AG04449 (cell line): ENCODE measurements at regions not wholly inside any gene's neighbourhood (a gene's known extent, or its start where the extent isn't known, plus 50 kb on each side); places are given as distances from the start of the nearest gene placed in this dataset.

Experiments
- CTCF ChIA-PET: fragments of 350-600 bp; formaldehyde crosslinking; extraction: SDS; loops from one replicate; lab custom pipeline; 2021; ENCODE audit warnings: antibody characterized with exemption; lab: Yijun Ruan, JAX
- POLR2A ChIA-PET: fragments of 400-600, 350-600 bp; formaldehyde crosslinking; extraction: SDS; loops from one replicate; lab custom pipeline; 2020; ENCODE audit warnings: antibody characterized with exemption, inconsistent platforms; lab: Yijun Ruan, JAX
- DNase-seq: peaks from one replicate; pipeline ENCODE4 v3.0.0-alpha.2; 2010; ENCODE audit warnings: low read depth, low spot score
- H3K4me3 ChIP-seq: 2 replicates; pipeline ENCODE4 v1.5.1; 2011; ENCODE audit warnings: low read depth, mild to moderate bottlenecking, control low read depth, low read length
- CTCF ChIP-seq: IDR thresholded peaks from one replicate; pipeline ENCODE4 v1.5.1; 2011; ENCODE audit warnings: mild to moderate bottlenecking, moderate library complexity, low read length, control low read depth, inconsistent platforms; ENCODE audit not compliant: insufficient read depth; ENCODE audit errors: missing control alignments

- no peak for TF ChIP-seq CTCF
- ChIA-PET POLR2A (no interaction called here), CTCF (interaction anchor here (1.5 kb wide), 1 partner anchor 851 kb away, joined by 3 read pairs; no protein-coding TSS in a partner anchor)
- DNase-seq, result no peak
- no peak overlapping the region for H3K4me3 ChIP-seq
Observed at GRCh38 chr2:82345910-82346309, 2041.4 kb upstream of the LRRTM1 start.

GRCh38 chr2:82344670-82345069 lies 2040.1 kb upstream of the LRRTM1 start:
- no peak for DNase-seq

GRCh38 chr2:82342356-82342755 lies 2037.8 kb upstream of the LRRTM1 start:
- CTCF ChIA-PET, result no interaction called here
- POLR2A ChIA-PET, result no interaction called here
- no peak for DNase-seq
- TF ChIP-seq CTCF, result no peak
- no peak overlapping the region for H3K4me3 ChIP-seq

More at GRCh38 chr2:82344670-82345069, 2040.1 kb upstream of the LRRTM1 start:
- POLR2A ChIA-PET, result no interaction called here
- H3K4me3 ChIP-seq, result no peak overlapping the region
- TF ChIP-seq CTCF, result no peak
- CTCF ChIA-PET, result no interaction called here

- POLR2A ChIA-PET, result no interaction called here
- no peak for TF ChIP-seq CTCF
- CTCF ChIA-PET, result no interaction called here
- H3K4me3 ChIP-seq, result no peak overlapping the region
- DNase-seq, result no peak
Observed at GRCh38 chr2:82340578-82341053, 2036.1 kb upstream of the LRRTM1 start.

- POLR2A ChIA-PET, result no interaction called here
- CTCF ChIA-PET, result no interaction called here
Observed at GRCh38 chr2:82339805-82340204, 2035.3 kb upstream of the LRRTM1 start.

GRCh38 chr2:82333697-82334096 lies 2029.1 kb upstream of the LRRTM1 start:
- CTCF ChIA-PET, result no interaction called here
- POLR2A ChIA-PET, result no interaction called here
- no peak for DNase-seq
- TF ChIP-seq CTCF, result no peak
- no peak overlapping the region for H3K4me3 ChIP-seq

More at GRCh38 chr2:82339805-82340204, 2035.3 kb upstream of the LRRTM1 start:
- TF ChIP-seq CTCF, result no peak
- H3K4me3 ChIP-seq, result no peak overlapping the region
- DNase-seq, result no peak
